Stimulated activated CD4-positive, alpha-beta T cell treated with anti-CD3 and anti-CD28 coated beads, Interleukin-2, amount 100 ng/mL, for 24 hours (primary cell): ENCODE measurements at regions not wholly inside any gene's neighbourhood (a gene's known extent, or its start where the extent isn't known, plus 50 kb on each side); places are given as distances from the start of the nearest gene placed in this dataset.

Source experiments
- DNase-seq, 2 donors: peaks; one replicate each; pipeline ENCODE4 v3.0.0-alpha.2; 2020

- no peak for DNase-seq
Observed at GRCh38 chr2:219692521-219692920, 65.1 kb downstream of the SLC4A3 start.

DNA sequence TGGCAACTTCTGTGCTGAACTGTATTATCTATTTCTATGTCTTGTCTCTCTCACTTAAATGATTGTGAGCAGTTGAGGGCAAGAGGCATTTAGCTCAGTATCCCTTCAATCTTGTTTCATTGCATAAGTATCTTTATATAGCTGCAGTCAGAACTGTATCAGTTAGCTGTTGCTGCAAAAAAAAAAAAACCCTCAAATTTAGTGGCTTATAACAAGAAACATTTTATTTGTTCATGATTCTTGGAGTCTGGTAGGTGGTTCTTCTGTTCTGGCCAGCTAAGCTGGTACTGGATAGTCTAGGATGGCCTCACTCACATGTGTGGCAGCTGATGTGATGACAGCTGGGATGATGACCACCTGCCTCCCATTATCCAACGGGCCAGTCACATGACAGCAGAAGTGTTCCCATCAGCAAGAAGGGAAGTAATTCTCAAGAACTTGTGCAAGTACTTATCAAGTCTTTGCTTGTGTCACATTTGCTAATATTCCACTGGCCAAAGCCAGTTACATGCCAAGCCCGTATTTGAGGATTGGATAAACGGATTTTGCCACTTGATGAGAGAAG, 67.8 kb downstream of the SLC4A3 start:
- DNase-seq, result no peak

DNA sequence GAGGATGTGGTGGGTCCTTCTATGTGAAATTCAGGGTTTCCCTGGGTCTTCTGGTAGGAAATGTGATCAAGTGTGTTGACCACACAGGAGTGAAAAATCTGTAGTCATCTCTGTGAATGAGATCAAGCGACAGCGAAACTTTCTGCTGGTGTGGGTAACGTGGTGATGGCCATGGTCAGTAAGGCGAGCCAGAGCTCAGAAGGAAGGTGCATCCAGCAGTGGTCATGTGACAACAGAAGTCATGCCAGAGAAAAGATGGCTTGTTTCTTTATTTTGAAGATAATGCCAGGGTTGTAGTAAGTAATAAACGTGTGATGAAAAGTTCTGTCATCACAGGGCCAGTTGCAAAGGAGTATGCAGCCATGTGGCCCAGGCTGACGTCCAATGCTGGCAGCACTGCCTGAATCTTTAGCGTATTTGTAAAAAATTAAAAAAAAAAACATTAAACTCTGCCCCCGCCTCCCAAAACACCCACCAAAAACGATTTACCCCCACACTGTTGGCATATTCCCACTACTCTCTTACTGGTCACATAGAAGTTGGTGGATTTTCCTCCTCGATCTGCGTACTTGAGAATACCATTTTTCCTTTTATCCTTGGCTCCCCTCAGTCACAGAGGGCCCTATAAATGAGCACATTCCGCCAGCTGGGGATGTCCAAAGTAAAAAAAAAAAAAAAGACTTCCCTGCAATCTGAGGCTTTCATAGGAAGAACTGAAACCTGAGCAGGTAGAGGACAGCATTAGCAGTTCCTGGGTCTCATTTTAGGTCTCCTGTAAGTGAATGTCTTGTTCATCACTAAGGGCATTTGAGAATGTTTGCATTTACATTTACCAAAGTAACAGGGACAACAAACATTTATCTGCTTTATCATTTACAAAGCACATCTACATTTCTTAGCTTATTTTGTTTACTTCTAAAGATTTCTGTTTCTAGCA, 70.6 kb downstream of the SLC4A3 start:
- no peak for DNase-seq

GRCh38 chr2:219698748-219699439, 71.5 kb downstream of the SLC4A3 start:
- DNase-seq, result no peak

DNA sequence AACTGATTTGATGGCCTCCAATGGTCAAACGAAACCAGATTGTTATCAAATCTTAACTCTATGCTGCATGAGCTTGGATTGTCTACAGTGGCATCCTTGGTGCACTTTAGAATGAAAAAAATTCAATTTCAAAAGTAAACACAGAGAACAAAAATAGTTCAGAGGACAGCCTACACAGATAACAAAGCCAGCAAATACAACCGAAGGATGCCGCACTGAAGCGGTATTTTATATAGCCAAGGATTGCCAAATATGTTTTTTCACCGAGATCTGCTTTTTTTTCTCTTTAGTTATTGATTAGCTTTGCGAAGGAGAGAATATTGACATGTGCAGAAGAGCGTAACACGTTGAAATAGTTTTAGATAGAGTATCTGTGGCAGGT, 72.0 kb downstream of the SLC4A3 start:
- DNase-seq, result no peak

DNA sequence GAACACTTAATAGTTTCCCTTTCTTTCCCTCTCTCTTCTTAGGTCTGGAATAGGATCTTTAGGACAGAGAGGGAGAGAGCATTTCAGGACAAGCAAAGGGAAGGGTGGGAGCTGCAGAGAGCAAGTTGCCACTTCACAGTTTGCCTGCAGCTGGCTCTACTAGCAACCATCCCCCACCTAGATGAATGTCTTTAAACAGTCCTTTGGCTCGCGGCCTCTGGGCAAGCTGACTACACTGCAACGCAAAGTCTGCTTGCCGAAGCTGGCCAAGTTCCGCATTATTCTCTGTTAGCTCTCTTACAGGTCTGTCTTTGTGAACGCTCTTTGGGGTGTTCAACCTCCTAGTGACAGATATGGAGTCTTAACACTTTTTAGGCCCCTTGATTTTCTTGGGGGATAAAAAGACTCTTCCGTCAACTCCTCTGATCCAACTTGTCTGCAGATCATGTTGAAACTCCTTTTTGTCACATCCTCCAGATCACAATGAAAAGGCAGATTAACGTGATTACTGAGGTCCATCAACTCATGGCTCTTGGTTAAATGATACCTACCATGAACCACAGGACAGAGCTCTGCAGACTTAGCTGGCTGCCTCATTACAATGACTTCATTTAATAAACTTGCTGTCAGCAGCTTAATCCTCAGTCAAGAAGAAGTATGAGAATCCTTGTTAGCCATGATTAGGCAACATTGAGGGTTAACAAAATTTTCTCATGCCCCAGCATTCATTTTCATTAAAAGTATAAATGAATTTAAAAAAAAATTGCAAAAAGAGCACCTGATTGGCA, 74.6 kb downstream of the SLC4A3 start:
- DNase-seq, result no peak

DNA sequence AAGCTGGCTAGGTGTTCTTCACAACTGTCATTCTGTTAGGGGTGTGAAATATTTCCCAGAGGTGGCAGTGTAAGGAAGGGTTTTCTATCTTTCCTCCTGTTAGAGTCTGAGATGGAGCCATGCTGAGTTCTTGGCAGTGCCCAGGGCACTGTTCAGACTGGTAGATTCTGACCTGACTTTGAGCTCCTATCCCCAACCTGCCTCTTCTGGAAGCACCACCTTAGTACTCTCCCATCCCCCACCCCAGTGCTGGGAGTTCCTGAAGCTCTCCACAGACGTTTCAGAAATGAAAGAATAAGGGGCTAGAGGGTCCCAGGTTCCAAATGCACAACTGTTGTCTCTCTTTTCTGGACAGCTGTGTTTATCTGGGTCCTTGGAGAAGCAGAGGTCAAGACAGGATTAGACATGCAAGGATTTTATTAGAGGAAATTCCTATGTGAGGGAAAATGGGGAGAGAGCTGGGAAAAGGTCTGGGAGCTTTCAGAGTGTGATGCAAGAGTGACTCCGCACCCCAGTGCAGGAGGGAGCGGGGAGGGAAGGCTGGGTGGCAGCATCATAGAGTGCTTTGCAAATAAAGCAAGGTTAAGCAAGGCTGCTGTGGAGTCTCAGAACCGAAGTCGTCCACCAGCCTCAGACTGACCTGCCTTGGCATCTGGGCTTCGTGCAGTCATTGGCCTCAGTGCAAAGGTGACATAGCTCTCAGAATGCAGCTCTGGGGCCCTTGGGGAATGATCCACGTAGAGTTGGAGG, 75.5 kb downstream of the SLC4A3 start:
- no peak for DNase-seq

- DNase-seq, result no peak
Observed at GRCh38 chr2:219704878-219705277, 77.4 kb downstream of the SLC4A3 start.

DNA sequence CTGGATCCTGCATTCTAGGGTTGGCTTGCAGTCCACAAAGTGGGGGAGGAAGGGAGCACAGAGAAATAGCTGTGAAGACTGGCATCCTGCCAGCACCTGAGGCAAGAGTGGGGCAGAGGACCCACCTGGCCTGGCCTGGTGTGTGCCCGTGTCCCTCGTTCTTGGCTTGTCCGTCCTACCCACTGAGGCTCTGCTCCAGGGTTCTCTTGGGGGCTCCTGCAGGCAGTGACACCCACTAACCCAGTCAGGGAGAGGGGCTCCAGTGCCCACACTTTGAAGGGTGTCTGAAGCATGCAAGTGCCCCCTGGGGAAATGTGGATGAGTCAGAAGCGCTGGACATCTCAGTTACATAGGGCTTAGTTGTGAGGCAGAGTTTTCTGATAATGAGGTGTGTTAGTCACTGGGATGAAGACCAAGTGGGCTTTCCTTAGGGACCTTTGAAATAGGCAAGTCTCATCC, 79.4 kb downstream of the SLC4A3 start:
- DNase-seq, result no peak

GRCh38 chr2:219707496-219708285, 80.3 kb downstream of the SLC4A3 start:
- no peak for DNase-seq

DNA sequence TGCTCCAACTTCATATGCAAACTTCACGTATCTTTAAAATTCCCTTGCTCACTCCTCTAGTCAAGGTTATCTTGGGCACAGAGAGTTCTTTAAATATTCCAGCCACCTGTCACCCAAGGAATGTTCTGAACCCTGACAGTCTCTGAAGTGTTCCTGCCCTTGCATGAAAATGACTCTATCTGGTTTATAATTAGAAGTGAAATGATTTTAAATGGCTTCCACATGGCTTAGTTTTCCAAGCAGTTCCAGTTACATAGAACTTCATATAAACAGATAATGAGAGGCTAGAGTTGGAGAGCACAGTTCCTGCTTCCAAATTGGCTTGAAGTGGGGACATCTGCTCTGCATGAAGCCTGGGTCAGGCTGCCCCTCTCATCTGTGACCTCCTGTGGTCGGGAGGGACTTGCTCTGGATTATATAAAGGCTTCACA, 81.9 kb downstream of the SLC4A3 start:
- DNase-seq, result no peak

- DNase-seq, result no peak
Observed at GRCh38 chr2:219713110-219713509, 85.7 kb downstream of the SLC4A3 start.

DNA sequence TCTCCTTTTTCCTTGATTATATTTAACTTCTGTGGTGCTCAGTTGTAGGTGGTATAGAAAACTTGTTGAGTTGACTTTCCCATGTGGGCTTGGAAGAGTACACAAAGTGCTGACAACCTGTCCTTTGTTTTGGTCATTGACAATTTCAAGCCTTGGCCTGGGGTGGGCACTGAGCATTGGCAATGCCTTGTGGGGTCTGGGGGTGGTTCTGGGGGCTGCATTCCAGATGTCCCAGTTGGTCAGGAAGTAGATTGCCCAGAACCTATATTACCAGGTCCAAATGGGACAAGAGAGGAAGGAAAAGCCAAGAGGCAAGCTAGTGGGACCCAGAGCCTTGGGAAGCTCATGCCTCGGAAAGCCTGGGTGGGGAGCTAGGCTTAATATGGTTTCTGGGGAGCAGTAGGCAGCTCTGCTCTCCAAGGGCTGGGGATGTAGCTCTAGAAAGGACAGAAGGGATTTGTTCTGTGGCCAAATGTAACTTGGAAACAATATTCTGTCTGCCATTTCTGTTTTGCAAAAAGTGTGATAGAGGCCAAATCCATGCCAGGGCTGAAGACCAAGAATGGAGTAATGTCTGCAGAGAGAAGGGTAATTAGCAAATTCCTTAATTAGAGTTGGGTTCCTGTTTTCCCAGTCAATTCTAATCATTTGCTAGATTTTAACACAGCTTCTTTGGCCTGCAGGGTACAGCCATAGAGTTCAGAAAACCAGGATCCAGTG, 87.4 kb downstream of the SLC4A3 start:
- DNase-seq, result no peak

DNA sequence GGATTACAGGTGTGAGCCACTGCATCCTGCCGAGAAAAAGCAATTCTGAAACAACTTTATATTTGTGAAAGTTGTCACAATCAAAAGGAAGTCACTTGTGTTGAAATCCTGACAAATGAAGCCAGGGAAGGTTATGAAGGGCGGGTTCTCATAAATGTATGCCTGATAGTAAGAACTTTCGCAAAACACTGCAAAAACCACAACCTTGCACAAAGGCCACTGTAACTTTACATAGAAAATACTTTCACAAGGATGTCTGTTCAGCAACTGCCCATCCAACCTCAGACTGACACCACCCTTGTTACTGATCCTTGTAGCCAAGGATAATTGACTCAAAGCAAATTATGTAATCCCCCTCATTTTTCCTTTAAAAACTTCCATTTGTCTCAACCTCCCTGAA, 90.6 kb downstream of the SLC4A3 start:
- DNase-seq, result no peak

GRCh38 chr2:219719521-219719920, 92.1 kb downstream of the SLC4A3 start:
- DNase-seq, result no peak

DNA sequence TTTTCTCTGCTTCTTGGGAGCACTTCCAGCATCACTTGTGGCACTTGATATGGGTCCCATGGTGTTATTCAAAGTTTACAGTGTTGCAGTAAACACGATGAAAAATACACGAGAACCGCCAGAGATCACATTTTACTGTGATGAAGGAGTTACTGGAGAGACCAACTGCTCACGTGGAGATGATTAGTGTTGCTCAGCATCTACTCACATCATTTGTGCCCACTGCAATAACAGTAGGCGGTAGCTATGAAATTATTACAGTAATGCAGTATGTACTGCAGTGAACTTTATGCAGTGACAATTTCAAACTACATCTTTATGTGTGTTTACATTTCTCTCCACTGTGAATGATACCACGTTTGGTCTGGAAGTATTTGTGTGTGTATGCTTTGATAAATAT, 93.5 kb downstream of the SLC4A3 start:
- no peak for DNase-seq

DNA sequence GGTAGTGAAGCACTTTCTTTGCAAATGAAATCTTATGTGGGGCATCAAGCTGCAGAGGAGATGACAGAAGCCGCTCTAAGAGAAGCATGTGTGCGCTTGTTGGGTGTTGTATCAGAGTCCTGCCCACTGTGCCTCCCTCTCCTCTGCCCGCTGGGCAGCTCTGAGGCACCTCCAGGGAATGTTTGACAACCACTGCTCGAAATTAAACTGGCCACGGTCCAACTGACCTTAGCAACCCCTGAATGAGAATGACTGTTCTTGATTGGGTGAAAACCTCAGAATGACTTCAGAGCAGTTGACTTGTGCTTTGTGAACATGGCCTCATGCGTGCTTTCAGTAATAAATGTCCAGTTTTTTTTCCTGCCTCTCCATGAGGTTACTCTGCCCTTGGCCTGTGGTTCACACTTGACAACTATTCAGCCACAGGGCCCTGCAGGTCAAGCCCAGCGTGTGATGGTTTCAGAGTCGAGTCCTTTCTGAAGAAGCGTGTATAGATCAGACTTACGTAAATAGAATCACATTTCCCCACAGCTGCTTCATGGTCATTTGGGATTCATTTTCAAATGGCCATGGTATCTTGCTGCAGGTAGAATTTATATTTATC, 94.9 kb downstream of the SLC4A3 start:
- no peak for DNase-seq

GRCh38 chr2:219723311-219723710, 95.9 kb downstream of the SLC4A3 start:
- DNase-seq, result no peak

DNA sequence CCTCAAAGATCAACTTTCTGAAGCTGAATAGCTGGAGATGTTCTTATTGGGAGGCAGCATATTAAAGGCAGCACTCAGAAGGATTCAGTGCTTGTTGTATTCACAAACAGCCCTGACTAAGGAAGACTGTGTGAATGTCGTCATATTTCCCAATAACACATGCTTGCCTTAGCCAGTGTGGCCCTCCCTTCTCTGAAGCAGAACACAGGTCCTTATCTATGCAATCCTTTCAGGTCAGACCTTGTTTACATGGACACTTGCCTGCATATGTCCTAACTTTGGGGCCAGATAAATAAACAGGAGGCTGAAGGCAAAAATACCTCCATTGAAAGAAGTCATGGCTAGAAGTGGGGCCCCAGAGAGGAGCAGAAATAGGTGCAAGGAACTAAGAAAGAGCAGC, 97.2 kb downstream of the SLC4A3 start:
- no peak for DNase-seq

DNA sequence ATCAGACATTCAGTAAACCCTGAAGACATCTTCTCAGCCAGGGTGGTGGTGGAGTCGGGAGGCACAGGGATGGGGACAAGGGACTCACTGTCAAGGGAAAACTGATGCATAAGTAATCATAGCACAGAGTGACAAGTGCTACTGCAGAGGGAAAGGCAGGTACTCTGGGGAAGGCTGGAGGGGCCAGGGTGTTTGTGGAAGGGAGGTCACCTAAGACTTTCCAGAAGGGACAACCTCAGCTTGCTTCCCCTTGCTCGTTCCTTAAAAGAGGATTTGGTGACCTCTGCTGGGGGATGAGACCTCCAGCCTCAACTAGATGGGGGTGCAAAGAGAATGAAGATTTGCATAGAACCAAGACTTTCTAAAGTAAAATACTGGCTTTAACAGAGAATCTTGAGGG, 99.5 kb downstream of the SLC4A3 start:
- DNase-seq, result no peak
